ENCODE measurements at regions not wholly inside any gene's neighbourhood (a gene's known extent, or its start where the extent isn't known, plus 50 kb on each side); places are given as distances from the start of the nearest gene placed in this dataset.
"Not testable (repeated sequence)": the region's sequence is repeated elsewhere in the genome, so short reads cannot be mapped to it uniquely, and the experiment has no call there.

DNA sequence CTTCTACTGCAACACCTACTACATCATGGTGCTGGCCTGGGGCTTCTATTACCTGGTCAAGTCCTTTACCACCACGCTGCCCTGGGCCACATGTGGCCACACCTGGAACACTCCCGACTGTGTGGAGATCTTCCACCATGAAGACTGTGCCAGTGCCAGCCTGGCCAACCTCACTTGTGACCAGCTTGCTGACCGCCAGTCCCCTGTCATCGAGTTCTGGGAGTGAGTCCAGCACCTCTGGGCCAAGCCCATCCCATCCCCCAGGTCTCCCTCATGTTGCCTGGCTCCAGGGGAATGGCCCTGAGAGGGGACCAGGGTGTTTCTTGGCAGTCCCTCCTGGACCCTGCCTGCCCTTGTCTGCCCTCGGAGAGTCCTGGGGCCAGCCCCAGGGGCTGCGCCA, 519.4 kb downstream of the TP53TG3F start:
- H3K4me3 Mint-ChIP-seq; CTCF ChIA-PET; H3K4me1 Mint-ChIP-seq (ENCODE audit: low read depth); H3K36me3 Mint-ChIP-seq (ENCODE audit: low read depth); H3K27ac Mint-ChIP-seq; intact Hi-C loops (cut with micrococcal nuclease); H3K27me3 Mint-ChIP-seq (ENCODE audit: low read depth); DNase-seq; H3K9me3 Mint-ChIP-seq: not testable (repeated sequence)

- H3K9me3 Mint-ChIP-seq; intact Hi-C loops (cut with micrococcal nuclease); CTCF ChIA-PET; DNase-seq; H3K36me3 Mint-ChIP-seq (ENCODE audit: low read depth); H3K27me3 Mint-ChIP-seq (ENCODE audit: low read depth); H3K4me3 Mint-ChIP-seq; H3K27ac Mint-ChIP-seq; H3K4me1 Mint-ChIP-seq (ENCODE audit: low read depth): not testable (repeated sequence)
These were observed 520.2 kb downstream of the TP53TG3F start for GRCh38 chr16:33979613-33980012.

- H3K4me3 Mint-ChIP-seq; intact Hi-C loops (cut with micrococcal nuclease); CTCF ChIA-PET; H3K27ac Mint-ChIP-seq; H3K36me3 Mint-ChIP-seq (ENCODE audit: low read depth); DNase-seq; H3K9me3 Mint-ChIP-seq; H3K4me1 Mint-ChIP-seq (ENCODE audit: low read depth); H3K27me3 Mint-ChIP-seq (ENCODE audit: low read depth): not testable (repeated sequence)
These were observed 521.3 kb downstream of the TP53TG3F start for GRCh38 chr16:33980736-33981135.

- DNase-seq; H3K36me3 Mint-ChIP-seq (ENCODE audit: low read depth); H3K27ac Mint-ChIP-seq; H3K4me1 Mint-ChIP-seq (ENCODE audit: low read depth); H3K27me3 Mint-ChIP-seq (ENCODE audit: low read depth); H3K9me3 Mint-ChIP-seq; H3K4me3 Mint-ChIP-seq; CTCF ChIA-PET; intact Hi-C loops (cut with micrococcal nuclease): not testable (repeated sequence)
These were observed 525.0 kb downstream of the TP53TG3F start for GRCh38 chr16:33984428-33984827.

DNA sequence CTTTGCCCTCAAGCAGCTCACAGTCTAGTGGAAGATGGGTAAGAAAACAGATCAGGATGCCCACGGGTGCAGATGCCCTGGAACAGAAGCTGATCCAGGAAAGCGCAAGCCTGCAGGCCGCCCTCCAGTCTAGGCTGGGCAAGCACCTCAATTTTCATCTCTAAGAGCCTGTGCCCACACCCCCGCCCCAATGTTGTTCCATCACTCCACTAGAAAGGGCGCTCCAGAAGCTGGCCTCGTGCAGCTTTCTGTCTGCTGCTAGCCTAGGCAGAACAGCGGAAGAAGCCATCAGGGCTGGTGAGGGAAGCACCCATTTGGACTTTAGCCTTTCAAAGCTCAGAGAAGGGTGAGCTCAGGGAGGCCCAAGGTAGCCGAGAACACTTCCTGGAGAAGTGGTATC, 527.1 kb downstream of the TP53TG3F start:
- H3K4me1 Mint-ChIP-seq (ENCODE audit: low read depth); DNase-seq; H3K4me3 Mint-ChIP-seq; intact Hi-C loops (cut with micrococcal nuclease); H3K9me3 Mint-ChIP-seq; H3K36me3 Mint-ChIP-seq (ENCODE audit: low read depth); CTCF ChIA-PET; H3K27ac Mint-ChIP-seq; H3K27me3 Mint-ChIP-seq (ENCODE audit: low read depth): not testable (repeated sequence)

- CTCF ChIA-PET; H3K4me1 Mint-ChIP-seq (ENCODE audit: low read depth); H3K9me3 Mint-ChIP-seq; H3K36me3 Mint-ChIP-seq (ENCODE audit: low read depth); H3K27me3 Mint-ChIP-seq (ENCODE audit: low read depth); H3K27ac Mint-ChIP-seq; DNase-seq; H3K4me3 Mint-ChIP-seq; intact Hi-C loops (cut with micrococcal nuclease): not testable (repeated sequence)
These were observed 528.0 kb downstream of the TP53TG3F start for GRCh38 chr16:33987348-33987963.

GRCh38 chr16:33988012-33988411, 528.6 kb downstream of the TP53TG3F start:
- intact Hi-C loops (cut with micrococcal nuclease); H3K4me1 Mint-ChIP-seq (ENCODE audit: low read depth); H3K36me3 Mint-ChIP-seq (ENCODE audit: low read depth); H3K9me3 Mint-ChIP-seq; CTCF ChIA-PET; H3K4me3 Mint-ChIP-seq; H3K27ac Mint-ChIP-seq; DNase-seq; H3K27me3 Mint-ChIP-seq (ENCODE audit: low read depth): not testable (repeated sequence)

GRCh38 chr16:33990488-33990887, 531.1 kb downstream of the TP53TG3F start:
- H3K27me3 Mint-ChIP-seq (ENCODE audit: low read depth); CTCF ChIA-PET; H3K36me3 Mint-ChIP-seq (ENCODE audit: low read depth); H3K4me3 Mint-ChIP-seq; DNase-seq; H3K4me1 Mint-ChIP-seq (ENCODE audit: low read depth); H3K27ac Mint-ChIP-seq; H3K9me3 Mint-ChIP-seq; intact Hi-C loops (cut with micrococcal nuclease): not testable (repeated sequence)

DNA sequence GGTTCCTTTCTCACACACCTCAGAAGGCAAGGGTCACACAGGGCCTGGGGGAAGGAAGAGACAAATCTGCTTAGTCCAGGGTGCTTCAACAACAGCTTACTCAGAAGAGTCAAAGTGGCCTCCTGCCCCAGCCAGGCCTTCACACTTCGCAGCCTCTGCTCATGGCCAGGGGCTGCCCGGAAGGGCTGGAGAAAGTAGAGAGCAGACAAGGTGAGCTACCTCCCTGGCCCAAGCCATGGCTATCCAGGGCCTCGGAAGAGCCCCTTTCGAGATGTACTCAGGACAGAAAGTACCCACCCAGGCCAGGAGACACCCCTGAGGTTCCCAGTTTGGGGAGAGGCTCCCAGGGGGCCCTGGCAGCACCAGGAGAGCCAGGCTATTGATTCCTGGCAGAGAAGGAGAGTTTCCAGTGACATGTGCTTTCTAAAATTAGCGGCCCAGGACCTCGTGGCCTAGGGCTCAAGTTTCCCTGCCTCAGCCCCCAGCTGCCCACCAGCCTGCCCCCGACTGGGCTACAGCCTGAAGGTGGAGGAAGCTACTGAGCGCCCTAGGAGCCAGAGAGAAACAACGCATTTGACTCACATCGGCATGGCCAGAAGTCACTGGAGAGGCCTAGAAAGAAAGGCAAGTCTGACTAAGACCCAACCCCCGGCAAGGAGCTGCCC, 533.2 kb downstream of the TP53TG3F start:
- H3K4me1 Mint-ChIP-seq (ENCODE audit: low read depth); intact Hi-C loops (cut with micrococcal nuclease); H3K27me3 Mint-ChIP-seq (ENCODE audit: low read depth); H3K4me3 Mint-ChIP-seq; H3K36me3 Mint-ChIP-seq (ENCODE audit: low read depth); DNase-seq; H3K9me3 Mint-ChIP-seq; CTCF ChIA-PET; H3K27ac Mint-ChIP-seq: not testable (repeated sequence)

- H3K4me1 Mint-ChIP-seq (ENCODE audit: low read depth); H3K4me3 Mint-ChIP-seq; H3K36me3 Mint-ChIP-seq (ENCODE audit: low read depth); H3K27ac Mint-ChIP-seq; H3K9me3 Mint-ChIP-seq; CTCF ChIA-PET; DNase-seq; intact Hi-C loops (cut with micrococcal nuclease); H3K27me3 Mint-ChIP-seq (ENCODE audit: low read depth): not testable (repeated sequence)
These were observed 534.8 kb downstream of the TP53TG3F start for GRCh38 chr16:33994207-33994606.

DNA sequence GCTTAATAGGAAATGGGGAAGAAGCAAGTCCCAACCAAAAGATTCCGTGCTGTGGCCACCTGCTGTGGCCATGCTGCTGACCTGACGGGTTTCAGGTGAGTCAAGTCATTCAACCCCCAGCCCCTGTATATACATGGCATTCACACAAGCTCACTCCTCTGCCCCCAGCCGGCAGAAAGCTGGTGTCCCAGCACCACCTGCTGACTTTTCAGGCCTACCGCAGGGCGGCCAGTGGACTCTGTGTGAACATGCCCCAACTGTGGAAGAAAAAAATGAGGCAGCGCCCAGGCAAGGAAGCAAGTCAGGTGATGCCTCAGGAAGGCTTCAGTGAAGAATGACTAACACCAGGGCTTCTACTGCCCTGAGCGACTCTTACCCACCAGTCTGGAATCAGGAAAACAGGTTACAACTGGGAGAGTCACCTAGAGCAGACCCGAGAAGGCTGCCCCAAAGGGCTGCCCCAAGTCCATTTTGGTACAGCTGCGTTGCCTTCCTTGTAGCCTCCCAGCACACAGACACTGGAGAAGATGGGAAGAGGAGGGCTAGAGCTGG, 536.5 kb downstream of the TP53TG3F start:
- H3K36me3 Mint-ChIP-seq (ENCODE audit: low read depth); CTCF ChIA-PET; H3K27ac Mint-ChIP-seq; intact Hi-C loops (cut with micrococcal nuclease); H3K27me3 Mint-ChIP-seq (ENCODE audit: low read depth); H3K9me3 Mint-ChIP-seq; H3K4me1 Mint-ChIP-seq (ENCODE audit: low read depth); H3K4me3 Mint-ChIP-seq; DNase-seq: not testable (repeated sequence)

- H3K27ac Mint-ChIP-seq, result not testable (repeated sequence)
These were observed 541.8 kb downstream of the TP53TG3F start for GRCh38 chr16:34001184-34001583.

DNA sequence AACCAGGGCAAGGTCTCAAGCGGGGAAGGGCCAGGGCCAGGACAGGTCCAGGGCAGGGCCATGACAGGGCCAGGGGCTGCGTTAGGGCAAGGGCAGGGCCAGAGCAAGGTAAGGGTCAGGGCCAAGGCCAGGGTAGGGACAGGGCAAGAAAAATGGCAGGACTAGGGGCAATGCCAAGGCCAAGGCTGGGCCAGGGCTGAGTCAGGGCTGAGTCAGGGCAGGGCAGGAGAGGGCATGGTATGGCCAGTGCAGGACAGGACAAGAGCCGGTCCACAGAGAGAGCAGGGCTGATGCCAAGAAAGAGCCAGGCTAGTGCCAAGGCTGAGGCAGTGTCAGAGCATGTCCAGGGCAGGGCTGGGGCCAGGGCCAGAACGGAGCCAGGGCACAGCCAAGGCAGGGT, 542.5 kb downstream of the TP53TG3F start:
- CTCF ChIA-PET; H3K4me3 Mint-ChIP-seq; intact Hi-C loops (cut with micrococcal nuclease); H3K36me3 Mint-ChIP-seq (ENCODE audit: low read depth); DNase-seq; H3K27me3 Mint-ChIP-seq (ENCODE audit: low read depth); H3K4me1 Mint-ChIP-seq (ENCODE audit: low read depth); H3K27ac Mint-ChIP-seq; H3K9me3 Mint-ChIP-seq: not testable (repeated sequence)

More at GRCh38 chr16:34001184-34001583, 541.8 kb downstream of the TP53TG3F start:
- DNase-seq; H3K36me3 Mint-ChIP-seq (ENCODE audit: low read depth); H3K4me1 Mint-ChIP-seq (ENCODE audit: low read depth); H3K9me3 Mint-ChIP-seq; H3K27me3 Mint-ChIP-seq (ENCODE audit: low read depth); H3K4me3 Mint-ChIP-seq; intact Hi-C loops (cut with micrococcal nuclease); CTCF ChIA-PET: not testable (repeated sequence)
